Brain microvascular endothelial cell (primary cell): ENCODE measurements at regions not wholly inside any gene's neighbourhood (a gene's known extent, or its start where the extent isn't known, plus 50 kb on each side); places are given as distances from the start of the nearest gene placed in this dataset.

Experiments used
- DNase-seq: peaks from one replicate; pipeline ENCODE4 v3.0.0-alpha.2; 2020
- H3K27ac ChIP-seq: fragments of 250-450 bp; sonication (Bioruptor Pico); 2 replicates; pipeline ENCODE4 v1.5.1; 2020; ENCODE audit warnings: mild to moderate bottlenecking, moderate library complexity
- H3K27me3 ChIP-seq: fragments of 250-450 bp; sonication (Bioruptor Pico); replicated peaks from 2 replicates; pipeline ENCODE4 v1.5.1; 2020; ENCODE audit warnings: mild to moderate bottlenecking
- H3K36me3 ChIP-seq: fragments of 250-450 bp; sonication (Bioruptor Pico); replicated peaks from 2 replicates; pipeline ENCODE4 v1.5.1; 2020; ENCODE audit warnings: mild to moderate bottlenecking
- H3K4me3 ChIP-seq: 2 replicates; pipeline ENCODE4 v1.5.1; 2011; ENCODE audit warnings: low read depth, mild to moderate bottlenecking, control low read depth, low read length, moderate library complexity
- in situ Hi-C: cut with HindIII; loops from 2 replicates; pipeline ENCODE4 v1.10.0; 2017; ENCODE audit warnings: low sequenced_read_pairs, low pct_ligation_motif_present
- TF ChIP-seq, protein P1 (sequence below): IDR thresholded peaks from 2 replicates; pipeline ENCODE4 v1.5.1; 2011; ENCODE audit warnings: low read depth, mild to moderate bottlenecking, moderate library complexity, low read length, control low read depth, inconsistent platforms; ENCODE audit errors: missing control alignments

GRCh38 chr14:38901791-38902190 is 201.2 kb downstream of the SEC23A start:
- H3K27ac ChIP-seq: no peak overlapping the region
- no peak for DNase-seq
- H3K4me3 ChIP-seq: no peak overlapping the region
- H3K36me3 ChIP-seq: no peaks in the 10 kb centered on the region
- H3K27me3 ChIP-seq: no peaks in the 10 kb centered on the region
- TF ChIP-seq, protein P1, sequence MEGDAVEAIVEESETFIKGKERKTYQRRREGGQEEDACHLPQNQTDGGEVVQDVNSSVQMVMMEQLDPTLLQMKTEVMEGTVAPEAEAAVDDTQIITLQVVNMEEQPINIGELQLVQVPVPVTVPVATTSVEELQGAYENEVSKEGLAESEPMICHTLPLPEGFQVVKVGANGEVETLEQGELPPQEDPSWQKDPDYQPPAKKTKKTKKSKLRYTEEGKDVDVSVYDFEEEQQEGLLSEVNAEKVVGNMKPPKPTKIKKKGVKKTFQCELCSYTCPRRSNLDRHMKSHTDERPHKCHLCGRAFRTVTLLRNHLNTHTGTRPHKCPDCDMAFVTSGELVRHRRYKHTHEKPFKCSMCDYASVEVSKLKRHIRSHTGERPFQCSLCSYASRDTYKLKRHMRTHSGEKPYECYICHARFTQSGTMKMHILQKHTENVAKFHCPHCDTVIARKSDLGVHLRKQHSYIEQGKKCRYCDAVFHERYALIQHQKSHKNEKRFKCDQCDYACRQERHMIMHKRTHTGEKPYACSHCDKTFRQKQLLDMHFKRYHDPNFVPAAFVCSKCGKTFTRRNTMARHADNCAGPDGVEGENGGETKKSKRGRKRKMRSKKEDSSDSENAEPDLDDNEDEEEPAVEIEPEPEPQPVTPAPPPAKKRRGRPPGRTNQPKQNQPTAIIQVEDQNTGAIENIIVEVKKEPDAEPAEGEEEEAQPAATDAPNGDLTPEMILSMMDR: no peak
- in situ Hi-C loops: no loop called here

GRCh38 chr14:38900887-38901286 is 202.1 kb downstream of the SEC23A start:
- in situ Hi-C loops: no loop called here
- TF ChIP-seq, protein P1: no peak

GRCh38 chr14:38887696-38888095 is 215.3 kb downstream of the SEC23A start:
- Histone ChIP-seq H3K36me3 (no peaks in the 10 kb centered on the region), H3K27me3 (no peaks in the 10 kb centered on the region), H3K27ac (no peak overlapping the region), H3K4me3 (no peak overlapping the region)
- in situ Hi-C loops: no loop called here
- TF ChIP-seq, protein P1: no peak
- DNase-seq: no peak

More at GRCh38 chr14:38900887-38901286, 202.1 kb downstream of the SEC23A start:
- H3K36me3 ChIP-seq: no peaks in the 10 kb centered on the region
- no peak overlapping the region for H3K27ac ChIP-seq
- H3K27me3 ChIP-seq: no peaks in the 10 kb centered on the region
- no peak overlapping the region for H3K4me3 ChIP-seq
- no peak for DNase-seq

DNA sequence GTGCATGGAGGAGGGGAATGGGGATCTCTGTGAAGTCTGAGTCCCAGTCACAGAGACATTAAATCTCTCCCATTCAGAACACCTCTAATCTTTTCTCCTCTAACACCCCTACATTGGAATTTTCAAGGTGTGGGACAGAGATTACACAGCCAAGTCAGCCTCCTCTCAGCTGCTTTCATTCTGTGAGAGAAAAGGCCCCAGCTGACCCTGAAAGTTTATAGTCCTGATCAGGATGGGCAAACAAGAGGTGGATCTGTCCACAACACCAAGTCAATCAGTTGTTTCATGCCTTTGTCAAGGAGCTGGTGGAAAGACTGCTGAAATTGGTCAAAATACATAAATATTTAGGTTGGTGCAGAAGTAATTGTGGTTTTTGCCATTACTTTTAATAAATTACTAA is 218.9 kb downstream of the SEC23A start:
- no peak for DNase-seq
- no peak overlapping the region for H3K27ac ChIP-seq
- no peak overlapping the region for H3K4me3 ChIP-seq
- H3K36me3 ChIP-seq: no peaks in the 10 kb centered on the region
- TF ChIP-seq, protein P1: no peak
- in situ Hi-C loops: no loop called here
- H3K27me3 ChIP-seq: no peaks in the 10 kb centered on the region

DNA sequence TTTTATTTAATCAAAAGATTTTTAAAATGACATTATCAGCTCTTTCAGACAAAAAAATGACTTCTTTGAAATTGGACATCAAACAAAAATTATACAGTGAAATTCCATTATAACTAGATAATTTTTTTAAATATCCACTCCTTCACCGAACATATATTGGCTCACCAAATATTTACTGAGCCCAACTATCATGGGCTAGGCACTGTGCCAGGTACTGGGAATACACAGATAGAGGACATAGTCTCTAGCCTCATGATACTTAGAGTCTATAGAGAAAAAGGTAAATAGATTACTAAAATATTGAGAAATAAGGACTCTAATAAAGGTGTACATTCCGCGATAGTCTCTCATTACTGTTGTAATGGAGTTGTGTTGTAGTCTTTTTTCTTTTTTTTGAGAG is 219.9 kb downstream of the SEC23A start:
- Histone ChIP-seq H3K27ac (no peak overlapping the region), H3K27me3 (no peaks in the 10 kb centered on the region), H3K36me3 (no peaks in the 10 kb centered on the region), H3K4me3 (no peak overlapping the region)
- no peak for DNase-seq
- TF ChIP-seq, protein P1: no peak
- in situ Hi-C loops: no loop called here

GRCh38 chr14:38882533-38882932 is 220.5 kb downstream of the SEC23A start:
- Histone ChIP-seq H3K27ac (no peak overlapping the region), H3K36me3 (no peaks in the 10 kb centered on the region), H3K27me3 (no peaks in the 10 kb centered on the region), H3K4me3 (no peak overlapping the region)
- TF ChIP-seq, protein P1: no peak
- in situ Hi-C loops: no loop called here
- no peak for DNase-seq
